ENCODE measurements at regions not wholly inside any gene's neighbourhood (a gene's known extent, or its start where the extent isn't known, plus 50 kb on each side); places are given as distances from the start of the nearest gene placed in this dataset.

- Histone ChIP-seq H3K27ac (ENCODE audit: low read depth in 2 of 2, low read length in 2 of 2) (no peak overlapping the region), H3K9ac (ENCODE audit: low read length in 3 of 3) (no peak overlapping the region), H3K36me3 (ENCODE audit: control insufficient read depth in 2 of 3, insufficient read depth in 3 of 3, low read length in 3 of 3) (no peaks in the 10 kb centered on the region), H3K4me1 (ENCODE audit: control insufficient read depth in 2 of 3, insufficient read depth in 2 of 3, low read depth in 1 of 3, low read length in 3 of 3) (no peaks in the 10 kb centered on the region), H3K4me3 (ENCODE audit: low read length in 3 of 3) (no peak overlapping the region), H3K27me3 (ENCODE audit: control insufficient read depth, insufficient read depth, low read length) (no peaks in the 10 kb centered on the region), H3K9me3 (ENCODE audit: control insufficient read depth in 2 of 3, insufficient read depth in 1 of 3, low read length in 3 of 3) (peaks cover 0 to 3% (median 0%) of the 10 kb centered on the region in 3 donors)
- FAIRE-seq (no peak), DNase-seq (no peak)
- TF ChIP-seq CTCF (IDR thresholded peaks at IDR 0.05; ENCODE audit: borderline replicate concordance, extremely low read depth, insufficient read depth) = no peak
- intact Hi-C loops (cut with DNase I) = no loop called here
Observed at GRCh38 chr2:125224830-125225229, 1199.7 kb downstream of the CNTNAP5 start.

GRCh38 chr2:125227843-125228392, 1202.8 kb downstream of the CNTNAP5 start:
- H3K4me3 ChIP-seq (ENCODE audit: low read length in 3 of 3) = no peak overlapping the region
- H3K9ac ChIP-seq (ENCODE audit: low read length in 3 of 3) = no peak overlapping the region
- no peak overlapping the region for H3K27ac ChIP-seq (ENCODE audit: low read depth in 2 of 2, low read length in 2 of 2)
- FAIRE-seq = no peak
- no peaks in the 10 kb centered on the region for H3K27me3 ChIP-seq (ENCODE audit: control insufficient read depth, insufficient read depth, low read length)
- no peaks in the 10 kb centered on the region for H3K9me3 ChIP-seq (ENCODE audit: control insufficient read depth in 2 of 3, insufficient read depth in 1 of 3, low read length in 3 of 3)
- intact Hi-C loops (cut with DNase I) = no loop called here
- no peak for DNase-seq
- H3K36me3 ChIP-seq (ENCODE audit: control insufficient read depth in 2 of 3, insufficient read depth in 3 of 3, low read length in 3 of 3) = no peaks in the 10 kb centered on the region
- H3K4me1 ChIP-seq (ENCODE audit: control insufficient read depth in 2 of 3, insufficient read depth in 2 of 3, low read depth in 1 of 3, low read length in 3 of 3) = no peaks in the 10 kb centered on the region
- no peak for TF ChIP-seq CTCF (IDR thresholded peaks at IDR 0.05; ENCODE audit: borderline replicate concordance, extremely low read depth, insufficient read depth)

GRCh38 chr2:125240870-125241269, 1215.8 kb downstream of the CNTNAP5 start:
- no peaks in the 10 kb centered on the region for H3K9me3 ChIP-seq (ENCODE audit: control insufficient read depth in 2 of 3, insufficient read depth in 1 of 3, low read length in 3 of 3)
- no peak overlapping the region for H3K27ac ChIP-seq (ENCODE audit: low read depth in 2 of 2, low read length in 2 of 2)
- no peaks in the 10 kb centered on the region for H3K4me1 ChIP-seq (ENCODE audit: control insufficient read depth in 2 of 3, insufficient read depth in 2 of 3, low read depth in 1 of 3, low read length in 3 of 3)
- no peaks in the 10 kb centered on the region for H3K36me3 ChIP-seq (ENCODE audit: control insufficient read depth in 2 of 3, insufficient read depth in 3 of 3, low read length in 3 of 3)
- no peak for FAIRE-seq
- H3K27me3 ChIP-seq (ENCODE audit: control insufficient read depth, insufficient read depth, low read length) = no peaks in the 10 kb centered on the region
- TF ChIP-seq CTCF (IDR thresholded peaks at IDR 0.05; ENCODE audit: borderline replicate concordance, extremely low read depth, insufficient read depth) = no peak
- intact Hi-C loops (cut with DNase I) = no loop called here
- DNase-seq = no peak
- H3K9ac ChIP-seq (ENCODE audit: low read length in 3 of 3) = no peak overlapping the region
- H3K4me3 ChIP-seq (ENCODE audit: low read length in 3 of 3) = no peak overlapping the region

GRCh38 chr2:125243074-125243473, 1218.0 kb downstream of the CNTNAP5 start:
- no peaks in the 10 kb centered on the region for H3K27me3 ChIP-seq (ENCODE audit: control insufficient read depth, insufficient read depth, low read length)
- H3K27ac ChIP-seq (ENCODE audit: low read depth in 2 of 2, low read length in 2 of 2) = no peak overlapping the region
- H3K9me3 ChIP-seq (ENCODE audit: control insufficient read depth in 2 of 3, insufficient read depth in 1 of 3, low read length in 3 of 3) = no peaks in the 10 kb centered on the region
- no peaks in the 10 kb centered on the region for H3K4me1 ChIP-seq (ENCODE audit: control insufficient read depth in 2 of 3, insufficient read depth in 2 of 3, low read depth in 1 of 3, low read length in 3 of 3)
- no peak for TF ChIP-seq CTCF (IDR thresholded peaks at IDR 0.05; ENCODE audit: borderline replicate concordance, extremely low read depth, insufficient read depth)
- H3K9ac ChIP-seq (ENCODE audit: low read length in 3 of 3) = no peak overlapping the region
- no peaks in the 10 kb centered on the region for H3K36me3 ChIP-seq (ENCODE audit: control insufficient read depth in 2 of 3, insufficient read depth in 3 of 3, low read length in 3 of 3)
- H3K4me3 ChIP-seq (ENCODE audit: low read length in 3 of 3) = no peak overlapping the region
- intact Hi-C loops (cut with DNase I) = no loop called here
- no peak for DNase-seq
- no peak for FAIRE-seq
